Left kidney (tissue), 1 donor: ENCODE measurements at regions not wholly inside any gene's neighbourhood (a gene's known extent, or its start where the extent isn't known, plus 50 kb on each side); places are given as distances from the start of the nearest gene placed in this dataset.

Source experiments
- DNase-seq: peaks from one replicate; pipeline ENCODE4 v3.0.0-alpha.2; 2013

- DNase-seq: no peak
Observed at GRCh38 chr5:51944500-51945125, 561.4 kb downstream of the ISL1 start.

- no peak for DNase-seq
Observed at GRCh38 chr5:51958473-51958872, 575.2 kb downstream of the ISL1 start.

GRCh38 chr5:51960617-51961121 is 577.4 kb downstream of the ISL1 start:
- peak; percentile 6 for DNase-seq

GRCh38 chr5:51961154-51961562 is 577.9 kb downstream of the ISL1 start:
- no peak for DNase-seq

GRCh38 chr5:51968756-51969155 is 585.5 kb downstream of the ISL1 start:
- no peak for DNase-seq

GRCh38 chr5:51974834-51975233 is 591.6 kb downstream of the ISL1 start:
- no peak for DNase-seq

GRCh38 chr5:51977014-51977413 is 593.8 kb downstream of the ISL1 start:
- DNase-seq: no peak

GRCh38 chr5:51983161-51983560 is 599.9 kb downstream of the ISL1 start:
- no peak for DNase-seq

GRCh38 chr5:51986733-51987132 is 603.5 kb downstream of the ISL1 start:
- no peak for DNase-seq

GRCh38 chr5:51987239-51987638 is 604.0 kb downstream of the ISL1 start:
- no peak for DNase-seq

- no peak for DNase-seq
Observed at GRCh38 chr5:51987669-51988209, 604.5 kb downstream of the ISL1 start.

GRCh38 chr5:51988634-51989033 is 605.4 kb downstream of the ISL1 start:
- no peak for DNase-seq

GRCh38 chr5:51990241-51990640 is 607.0 kb downstream of the ISL1 start:
- DNase-seq: no peak

GRCh38 chr5:51990661-51991180 is 607.5 kb downstream of the ISL1 start:
- DNase-seq: no peak

- no peak for DNase-seq
Observed at GRCh38 chr5:51991940-51992339, 608.7 kb downstream of the ISL1 start.

- no peak for DNase-seq
Observed at GRCh38 chr5:51995773-51996306, 612.6 kb downstream of the ISL1 start.

- no peak for DNase-seq
Observed at GRCh38 chr5:51996356-51996861, 613.2 kb downstream of the ISL1 start.

- no peak for DNase-seq
Observed at GRCh38 chr5:51997500-51997899, 614.3 kb downstream of the ISL1 start.

- no peak for DNase-seq
Observed at GRCh38 chr5:51997949-51998348, 614.7 kb downstream of the ISL1 start.

- DNase-seq: peak; percentile 41
Observed at GRCh38 chr5:52007230-52007858, 624.1 kb downstream of the ISL1 start.

- DNase-seq: no peak
Observed at GRCh38 chr5:52010454-52010853, 627.2 kb downstream of the ISL1 start.

- no peak for DNase-seq
Observed at GRCh38 chr5:52013523-52013922, 630.3 kb downstream of the ISL1 start.

- no peak for DNase-seq
Observed at GRCh38 chr5:52015760-52016159, 632.5 kb downstream of the ISL1 start.
